NCI-H524 (cell line): ENCODE measurements at regions not wholly inside any gene's neighbourhood (a gene's known extent, or its start where the extent isn't known, plus 50 kb on each side); places are given as distances from the start of the nearest gene placed in this dataset.

Source experiments
- DNase-seq, 2 experiments: peaks; one replicate each; lab custom pipeline; 2025; lab: John Stamatoyannopoulos, UW

DNA sequence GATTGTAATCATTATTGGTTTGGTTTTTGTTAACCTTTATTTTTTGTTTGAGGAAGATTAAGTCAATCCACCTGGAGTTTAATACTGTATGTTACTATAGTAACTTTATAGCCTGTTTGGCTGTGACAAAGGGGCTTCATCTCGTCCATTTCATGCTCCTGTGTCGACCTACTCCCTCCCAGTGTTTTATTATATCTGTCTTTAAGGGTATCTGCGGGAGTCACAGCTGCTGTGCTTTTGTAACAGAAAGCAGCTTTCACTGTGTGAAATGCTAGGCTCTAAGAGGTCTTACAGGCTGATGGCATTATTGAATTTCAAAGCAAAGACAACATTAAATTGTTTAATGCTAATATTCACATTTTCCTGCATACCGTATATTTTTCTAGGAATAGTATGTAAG lies 698.0 kb upstream of the POU3F2 start:
- DNase-seq = peak; percentile 5 to 56

DNA sequence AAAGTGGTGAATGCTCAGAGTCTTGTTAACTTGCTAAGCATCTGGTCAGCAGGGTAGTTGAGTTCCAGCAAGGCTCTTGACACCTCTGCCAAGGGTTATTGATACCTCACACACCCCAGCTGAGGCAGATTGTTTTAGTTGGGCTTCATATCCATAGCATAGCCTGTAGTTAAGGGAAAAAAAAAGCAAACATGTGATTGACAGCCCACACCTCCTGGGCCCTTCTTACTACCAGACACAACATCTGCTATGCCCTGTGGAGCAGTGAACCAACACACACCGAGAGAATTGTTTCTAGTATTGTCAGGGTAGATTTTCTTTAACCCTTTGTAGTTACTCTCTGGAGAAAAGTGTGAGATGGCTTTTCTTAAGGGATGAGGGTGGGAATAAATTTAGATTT lies 697.0 kb upstream of the POU3F2 start:
- peak; percentile 32 to 81 for DNase-seq

DNA sequence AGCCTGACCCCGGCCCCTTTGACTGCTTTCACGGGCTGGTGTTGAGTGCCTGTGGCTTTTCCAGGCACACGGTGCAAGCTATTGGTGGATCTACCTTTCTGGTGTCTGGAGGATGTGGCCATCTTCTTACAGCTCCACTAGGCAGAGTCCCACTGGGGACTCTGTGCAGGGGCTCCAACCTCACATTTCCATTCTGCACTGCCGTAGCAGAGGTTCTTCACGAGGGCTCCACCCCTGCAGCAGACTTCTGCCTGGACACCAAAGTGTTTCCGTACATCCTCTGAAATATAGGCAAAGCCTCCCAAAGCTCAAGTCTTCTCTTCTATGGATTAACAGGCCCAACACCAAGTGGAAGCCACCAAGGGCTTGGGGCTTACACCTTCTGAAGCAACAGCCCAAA lies 691.5 kb upstream of the POU3F2 start:
- no peak for DNase-seq

DNA sequence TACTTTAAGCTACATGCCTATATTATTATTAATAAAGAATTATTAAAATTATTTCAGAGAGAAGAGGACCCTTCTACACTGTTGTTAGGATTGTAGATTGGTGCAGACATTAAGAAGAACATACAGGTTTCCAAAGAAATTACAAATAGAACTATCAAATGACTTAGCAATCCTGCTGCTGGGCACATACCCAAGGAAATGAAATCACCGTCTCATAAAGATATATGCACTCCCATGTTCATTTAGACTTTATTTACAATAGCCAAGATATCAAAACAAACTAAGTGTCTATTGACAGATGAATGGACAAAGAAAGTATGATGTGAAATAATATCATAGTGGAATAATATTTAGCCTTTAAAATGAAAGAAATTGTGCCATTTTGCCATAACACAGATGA lies 687.7 kb upstream of the POU3F2 start:
- no peak for DNase-seq

DNA sequence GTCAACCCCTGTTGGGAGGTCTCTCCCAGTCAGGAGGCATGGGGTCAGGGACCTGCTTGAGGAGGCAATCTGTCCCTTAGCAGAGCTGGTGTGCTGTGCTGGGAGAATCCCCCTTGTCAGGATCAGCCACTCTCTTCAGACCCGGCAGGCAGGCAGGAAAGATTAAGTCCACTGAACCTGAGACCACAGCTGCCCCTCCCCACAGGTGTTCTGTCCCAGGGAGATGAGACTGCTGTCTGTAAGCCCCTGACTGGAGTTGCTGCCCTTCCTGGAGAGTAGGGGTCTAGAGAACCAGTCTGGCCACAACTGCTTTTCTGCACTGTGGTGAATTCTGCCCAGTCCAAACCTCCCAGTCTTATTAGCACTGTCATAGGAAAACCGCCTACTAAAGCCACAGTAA lies 677.8 kb upstream of the POU3F2 start:
- no peak for DNase-seq

DNA sequence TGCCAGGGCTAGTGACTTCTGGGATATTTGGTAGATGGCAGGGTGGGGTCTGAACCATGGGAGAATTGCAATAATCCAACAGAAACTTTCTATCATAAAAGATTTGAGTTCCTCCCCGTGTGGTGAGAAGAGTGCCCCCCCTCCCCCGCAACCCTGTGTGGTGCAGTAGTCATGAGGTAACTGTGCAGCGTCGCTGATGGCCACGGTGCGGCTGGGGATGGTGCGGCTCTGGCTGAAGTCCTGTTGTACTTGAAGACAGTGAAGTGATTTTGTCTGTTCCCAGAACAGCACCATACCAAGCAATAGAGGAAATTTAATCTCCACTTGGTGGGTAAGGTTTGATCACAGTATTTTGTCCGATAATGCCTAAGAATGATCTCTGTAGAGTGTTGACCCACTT lies 654.8 kb upstream of the POU3F2 start:
- DNase-seq = no peak

DNA sequence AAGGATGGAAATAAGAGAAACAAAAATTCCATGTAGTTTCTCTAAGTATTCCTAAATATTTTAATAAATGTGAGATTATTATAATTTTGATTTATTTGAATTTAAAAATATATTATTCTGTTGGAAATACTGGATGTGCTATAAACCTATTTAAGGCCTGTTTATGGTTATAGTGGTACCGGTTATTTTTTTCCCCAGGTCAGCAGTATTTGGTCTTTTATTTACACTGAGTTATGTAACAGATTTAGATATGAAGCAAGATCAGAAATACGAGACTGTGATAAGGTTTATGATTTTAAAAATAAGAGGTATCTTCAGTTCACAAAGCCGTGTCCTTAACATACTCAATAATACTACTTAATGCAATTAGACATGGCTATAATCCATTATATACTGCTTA lies 634.3 kb upstream of the POU3F2 start:
- no peak for DNase-seq

DNA sequence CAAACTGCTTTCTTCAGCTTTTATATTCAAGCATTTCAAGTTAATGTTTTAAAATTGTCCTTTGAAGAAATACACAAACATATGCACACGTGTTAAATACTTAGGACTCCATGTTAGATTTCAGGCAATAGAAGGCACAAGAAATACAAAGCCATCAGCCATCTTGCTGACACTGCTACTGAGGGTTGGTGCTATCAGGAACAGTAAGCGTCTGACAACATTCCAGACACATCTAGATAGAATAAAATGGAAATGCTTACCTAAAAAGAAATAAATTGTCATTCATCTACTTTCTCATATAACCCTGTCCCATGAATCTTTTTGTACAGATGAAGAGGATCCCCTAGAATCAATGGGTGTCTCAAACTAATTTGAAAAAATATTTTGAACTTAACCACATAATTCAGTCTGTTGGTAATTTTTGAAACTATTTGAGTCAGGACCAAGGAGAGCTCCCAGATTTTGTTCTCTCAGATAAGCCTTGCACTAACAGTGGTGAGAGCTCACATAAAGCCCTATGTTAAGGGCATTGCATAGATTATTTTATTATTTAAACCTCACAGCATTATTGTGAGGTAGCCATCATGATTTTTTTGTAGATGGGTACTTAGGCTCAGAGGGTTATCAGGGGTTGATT lies 631.1 kb upstream of the POU3F2 start:
- no peak for DNase-seq

DNA sequence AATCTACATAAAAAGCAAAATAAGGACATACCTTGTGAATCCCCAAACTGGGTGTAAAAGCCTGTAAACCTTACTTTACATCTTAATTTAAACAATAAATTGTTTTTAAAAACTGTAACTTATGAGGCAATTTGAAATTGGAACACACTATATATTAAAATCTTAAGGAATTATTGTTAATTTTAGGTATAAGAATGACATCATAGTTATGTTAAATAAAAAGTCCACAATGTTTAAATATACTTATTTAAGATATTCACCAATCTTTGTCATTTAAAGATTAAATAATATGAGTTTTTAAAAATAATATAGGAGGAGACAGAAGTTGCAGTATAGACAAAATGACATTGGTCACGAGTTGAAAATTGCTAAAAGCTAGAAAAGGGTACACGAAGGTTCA lies 621.9 kb upstream of the POU3F2 start:
- no peak for DNase-seq

DNA sequence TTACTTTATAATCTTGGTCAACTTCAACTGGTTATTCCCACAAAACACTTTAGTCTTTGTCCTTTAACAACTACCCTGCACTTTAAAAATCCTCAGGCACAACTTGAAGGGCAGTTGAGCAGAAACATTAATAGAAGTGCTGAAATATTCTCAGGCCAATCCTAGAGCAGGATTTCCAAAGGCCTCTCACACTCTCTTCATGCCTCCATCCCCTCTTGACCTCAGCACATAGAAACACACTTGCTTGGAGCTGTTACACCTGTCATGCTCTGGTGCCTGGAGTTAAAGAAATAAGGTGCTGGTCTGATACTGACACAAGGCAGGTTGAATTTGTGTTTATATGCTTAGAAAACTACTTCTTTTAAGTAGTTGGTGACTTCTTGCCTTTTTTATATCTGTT lies 618.8 kb upstream of the POU3F2 start:
- DNase-seq = no peak

DNA sequence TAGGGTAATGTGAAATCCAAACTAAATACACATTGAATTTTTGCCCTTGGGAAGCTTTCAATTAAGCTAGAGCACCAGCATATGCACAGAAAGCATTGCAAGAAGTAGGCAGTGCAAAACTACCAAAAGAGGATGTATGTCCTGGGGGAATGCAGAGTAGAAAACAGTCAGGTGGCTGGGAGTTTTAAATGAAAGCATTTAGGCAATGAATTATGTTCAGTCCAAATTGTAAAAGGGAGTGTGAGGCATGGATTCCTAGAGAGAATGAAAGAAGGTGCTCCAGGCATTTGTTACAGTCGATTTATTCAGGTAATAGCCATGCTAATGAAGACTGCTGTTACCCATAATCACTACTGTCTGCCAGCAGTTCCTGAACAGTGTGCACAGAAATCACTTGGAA lies 604.1 kb upstream of the POU3F2 start:
- DNase-seq = no peak

DNA sequence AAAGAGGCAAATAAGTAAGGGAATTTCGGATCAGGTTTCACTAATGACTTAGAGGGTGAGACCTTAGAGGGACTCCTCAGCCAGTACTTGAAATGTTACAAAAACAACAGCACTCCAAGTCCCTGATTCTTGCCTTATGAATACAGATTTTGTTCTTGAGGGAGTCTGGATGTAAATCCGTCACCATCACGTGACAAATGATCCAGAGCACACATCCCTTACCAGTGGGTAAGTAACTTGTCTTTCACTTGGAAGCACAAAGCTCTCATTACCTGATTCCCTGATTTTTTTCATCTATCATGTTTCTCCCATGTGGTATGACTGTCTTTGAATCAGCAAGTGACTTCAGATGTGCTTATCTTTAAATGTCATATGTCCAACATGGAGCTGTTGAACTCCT lies 595.3 kb upstream of the POU3F2 start:
- DNase-seq = peak in 1 of 2 experiments; percentile 3

DNA sequence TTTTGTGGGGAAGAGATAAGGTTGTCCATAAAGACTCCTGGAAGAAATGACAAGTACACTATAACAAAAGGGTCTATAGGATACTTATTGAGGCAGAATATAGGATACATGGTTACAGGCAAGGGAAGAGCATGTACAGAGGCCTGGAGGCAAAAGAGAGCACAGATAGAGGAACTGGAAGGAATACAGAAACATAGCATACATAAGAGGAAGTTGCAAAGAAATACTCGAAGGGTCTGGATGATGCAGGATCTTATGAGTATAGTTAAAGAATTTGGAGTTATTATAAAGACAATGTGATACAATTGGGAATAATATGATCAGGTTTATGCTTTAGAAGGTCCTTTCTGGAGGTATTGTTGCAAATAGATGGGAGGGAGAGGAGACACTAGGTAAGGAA lies 592.7 kb upstream of the POU3F2 start:
- DNase-seq = no peak

DNA sequence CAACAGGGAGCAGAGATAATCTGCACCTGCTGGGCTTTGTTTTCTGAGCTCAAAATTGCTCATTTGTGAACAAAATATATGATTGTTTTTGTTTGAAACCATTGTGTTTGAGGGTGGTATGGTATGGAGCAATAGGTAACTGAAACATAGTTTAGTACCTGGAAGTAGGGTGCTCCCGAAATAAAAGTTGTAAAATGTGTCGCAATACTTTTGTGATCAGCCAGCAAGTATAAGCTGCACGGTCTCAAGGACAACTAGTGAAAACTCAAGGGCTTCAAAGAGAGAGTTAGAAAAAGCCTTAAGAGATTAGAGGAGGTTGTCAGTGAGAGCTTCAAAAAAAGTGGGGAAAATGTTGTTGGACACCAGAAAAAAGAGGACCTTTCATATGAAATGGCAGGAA lies 579.8 kb upstream of the POU3F2 start:
- no peak for DNase-seq

DNA sequence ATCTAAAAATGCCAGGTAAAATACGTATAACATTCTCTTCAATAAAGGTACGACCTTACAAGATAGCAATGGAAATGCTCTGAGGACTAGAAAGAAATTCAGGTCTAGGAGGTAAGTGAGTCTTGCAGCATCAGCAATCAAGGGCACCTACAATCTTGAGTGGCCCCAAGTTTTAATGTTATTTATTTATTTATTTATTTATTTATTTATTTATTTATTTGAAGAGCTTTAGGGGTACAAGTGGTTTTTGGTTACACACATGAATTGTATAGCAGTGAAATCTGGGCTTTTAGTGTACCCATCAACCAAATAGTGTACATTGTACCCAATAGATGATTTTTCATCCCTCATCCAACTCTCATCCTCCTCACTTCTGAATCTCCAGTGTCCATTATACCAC lies 574.0 kb upstream of the POU3F2 start:
- DNase-seq = no peak

DNA sequence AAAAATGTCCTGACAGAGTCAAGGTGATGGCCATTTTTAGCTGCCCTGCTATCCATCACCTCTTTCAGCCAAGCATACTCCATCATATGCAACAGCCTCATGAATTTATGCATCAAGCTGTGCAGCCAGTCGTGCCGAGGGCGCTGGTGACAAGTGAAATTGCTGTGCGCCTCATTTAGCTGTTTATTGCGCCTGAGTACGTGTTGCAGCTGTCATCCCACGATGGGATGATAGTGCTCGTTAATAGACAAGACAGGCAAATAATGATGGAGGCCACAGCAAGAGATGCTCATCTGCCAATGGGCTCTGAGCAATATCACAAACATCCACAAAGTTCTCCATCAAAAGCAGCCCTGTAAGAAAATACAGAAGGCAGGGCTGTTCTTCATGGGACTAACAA lies 562.3 kb upstream of the POU3F2 start:
- DNase-seq = no peak

DNA sequence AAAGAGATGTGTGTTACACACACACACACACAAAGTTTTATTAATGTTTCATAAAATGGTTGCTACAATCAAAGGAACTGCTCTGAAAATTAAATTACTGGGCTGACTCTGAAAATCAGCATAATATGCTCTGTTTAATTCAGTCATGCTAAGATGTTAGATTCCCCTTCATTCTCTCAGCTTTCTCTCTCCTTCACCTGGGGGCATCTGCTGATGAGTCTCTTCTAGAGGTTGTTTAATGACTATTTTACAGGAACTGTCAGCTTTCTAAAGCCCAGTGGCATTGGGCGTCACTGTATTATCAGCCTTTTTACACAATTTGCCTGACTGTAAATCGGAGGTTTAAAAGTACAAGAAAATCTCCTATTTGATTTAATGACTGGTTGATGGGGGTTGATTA lies 559.7 kb upstream of the POU3F2 start:
- DNase-seq = no peak

DNA sequence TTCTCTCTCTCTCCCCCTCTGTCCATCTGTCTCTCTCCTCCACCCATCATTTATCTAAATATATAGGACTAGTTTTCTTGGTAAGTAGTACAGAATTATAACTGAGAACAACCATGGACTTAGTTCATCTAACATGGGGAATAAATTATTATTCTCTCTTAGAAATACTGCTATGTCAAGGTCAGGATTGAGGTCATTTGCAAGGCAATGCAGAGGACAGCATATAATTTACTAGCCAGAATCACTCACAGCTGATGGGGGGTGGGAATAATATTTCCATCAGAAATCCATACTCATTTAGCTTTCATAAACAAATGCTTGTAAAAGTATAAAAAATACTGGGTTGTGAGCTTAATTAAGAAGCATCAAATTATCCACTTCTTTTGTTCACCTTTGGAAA lies 553.9 kb upstream of the POU3F2 start:
- no peak for DNase-seq

DNA sequence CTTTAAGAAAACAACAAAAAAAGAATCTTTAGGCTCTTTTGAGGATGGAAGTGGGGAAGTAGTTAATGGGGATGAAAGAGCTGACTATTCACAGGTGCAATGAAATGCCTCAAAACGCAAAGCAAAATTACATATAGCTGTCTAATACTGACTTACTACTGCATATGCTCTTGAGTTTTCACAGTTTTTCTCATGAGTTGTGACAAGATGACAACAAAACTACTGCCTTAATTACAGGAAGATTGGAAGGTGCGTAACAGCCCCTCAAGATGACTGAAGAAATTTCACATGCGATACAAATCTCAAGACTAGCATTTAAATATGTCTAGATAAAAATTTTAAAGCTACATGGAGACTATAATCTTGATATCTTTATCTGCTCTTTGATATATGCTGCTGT lies 547.8 kb upstream of the POU3F2 start:
- DNase-seq = no peak

DNA sequence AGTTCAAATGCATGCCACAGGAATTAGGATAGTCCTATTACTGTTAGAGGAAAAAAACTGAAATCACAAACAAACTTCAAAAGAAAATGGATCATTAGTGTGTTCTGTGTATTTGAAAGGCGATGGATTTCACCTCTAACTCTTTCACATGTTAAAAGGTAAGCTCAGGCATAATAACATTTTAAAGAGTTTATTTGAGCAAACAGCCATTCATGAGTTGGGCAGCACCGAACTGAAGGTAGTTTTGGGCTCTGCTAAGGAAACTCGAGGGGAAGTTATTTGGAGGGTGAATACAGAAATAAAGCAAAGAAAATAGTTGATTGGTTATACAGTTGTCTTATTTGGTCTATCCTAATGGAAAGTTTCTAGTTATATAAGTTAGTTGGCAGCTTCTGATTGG lies 546.5 kb upstream of the POU3F2 start:
- DNase-seq = no peak

DNA sequence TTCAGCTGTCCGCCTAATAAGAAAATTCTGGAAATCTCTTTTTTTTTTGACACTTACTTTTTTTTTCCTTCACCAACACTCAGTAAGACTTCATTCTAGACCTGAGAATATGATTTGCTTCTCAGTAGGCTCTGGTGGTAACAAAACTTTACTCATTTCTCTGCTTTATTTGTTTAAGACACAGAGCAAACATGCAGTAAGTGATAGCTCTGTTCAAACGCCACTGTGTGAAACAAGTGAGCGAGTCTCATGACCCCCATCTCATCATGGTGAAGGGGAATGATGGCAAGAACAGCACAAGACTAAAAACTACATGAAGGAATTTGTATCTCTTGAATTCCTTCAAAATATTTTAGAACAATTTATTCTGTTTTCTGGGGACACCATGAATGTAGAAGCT lies 541.6 kb upstream of the POU3F2 start:
- DNase-seq = no peak

DNA sequence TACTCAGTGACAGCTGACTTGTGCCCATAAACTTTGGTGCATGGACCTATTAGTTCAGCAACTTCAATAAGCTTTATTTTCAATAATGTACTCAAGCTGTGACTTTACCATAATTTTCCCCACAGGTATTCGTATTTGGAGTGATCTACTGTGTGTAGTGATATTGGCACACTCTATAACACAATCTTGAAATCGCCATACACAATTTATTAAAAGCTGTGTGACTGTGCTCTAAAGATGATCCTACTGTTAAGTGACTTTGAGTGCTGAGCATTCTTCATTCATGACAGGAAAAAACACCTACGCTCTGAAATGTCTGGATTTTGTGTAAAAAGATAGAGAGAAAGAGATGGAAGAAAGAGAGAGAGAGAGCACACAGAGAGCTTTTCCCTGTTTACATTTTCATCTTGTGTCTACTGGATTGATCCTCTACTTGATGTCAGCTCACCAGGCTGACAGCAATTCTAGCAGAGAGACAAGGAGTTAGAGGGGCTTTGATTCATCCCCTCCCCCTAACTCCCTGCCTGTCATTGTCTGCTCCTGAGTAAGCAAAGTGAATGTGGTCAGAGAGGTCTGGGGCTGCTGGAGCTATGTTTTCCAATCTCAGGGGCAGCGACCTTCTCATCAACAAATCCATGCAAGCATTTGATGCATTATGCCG lies 538.7 kb upstream of the POU3F2 start:
- no peak for DNase-seq

DNA sequence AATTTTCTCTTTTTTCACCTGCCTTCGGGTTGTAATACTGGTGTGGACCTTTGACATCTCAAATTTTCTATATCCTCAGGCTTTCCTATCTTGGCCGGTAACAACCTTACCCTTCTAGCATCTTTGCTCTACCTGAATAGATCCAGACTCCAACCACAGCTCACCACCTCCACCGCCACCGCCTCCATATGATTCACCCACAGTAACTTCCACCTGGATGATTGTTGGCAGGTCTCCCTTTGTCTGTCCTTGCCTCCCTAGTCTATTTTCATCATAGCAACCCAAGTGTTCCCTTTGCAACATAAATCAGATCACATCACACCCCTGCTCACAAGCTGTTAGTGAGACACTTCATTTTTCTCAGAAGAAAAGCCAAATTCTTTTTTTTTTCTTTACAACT lies 525.8 kb upstream of the POU3F2 start:
- no peak for DNase-seq

DNA sequence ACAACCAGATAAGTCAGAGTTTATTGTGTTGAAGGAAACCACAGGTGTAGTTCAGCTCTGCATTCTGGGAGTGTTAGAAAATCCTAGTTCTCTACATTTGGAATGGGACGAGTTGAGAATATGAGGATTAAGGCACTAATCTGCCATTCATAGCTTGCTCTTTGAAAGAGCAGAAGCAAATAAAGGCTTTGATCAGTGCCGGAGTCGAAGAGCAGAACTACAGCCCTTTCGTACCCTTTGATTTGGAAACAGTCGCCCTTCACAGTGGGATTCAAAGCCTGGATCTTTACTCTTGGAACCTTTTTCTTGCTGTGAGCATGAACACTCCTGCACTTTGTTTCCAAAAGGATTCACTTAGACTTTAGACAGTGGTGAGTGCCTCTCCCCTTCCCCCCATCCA lies 523.9 kb upstream of the POU3F2 start:
- no peak for DNase-seq
